Mesendoderm (in vitro differentiated cells): ENCODE measurements at regions not wholly inside any gene's neighbourhood (a gene's known extent, or its start where the extent isn't known, plus 50 kb on each side); places are given as distances from the start of the nearest gene placed in this dataset.

ENCODE experiments used
- DNase-seq: peaks from one replicate; pipeline ENCODE4 v3.0.0; 2013
- H2AK5ac ChIP-seq: 2 replicates; pipeline ENCODE4 v1.6.1; 2013; ENCODE audit warnings: low read length, inconsistent platforms
- H2BK120ac ChIP-seq: 2 replicates; pipeline ENCODE4 v1.6.1; 2013; ENCODE audit warnings: low read depth, mild to moderate bottlenecking, low read length, moderate library complexity, mixed read lengths
- H2BK15ac ChIP-seq: replicated peaks from 2 replicates; pipeline ENCODE4 v1.6.1; 2013; ENCODE audit warnings: low read depth, mild to moderate bottlenecking, moderate library complexity
- H2BK5ac ChIP-seq: 2 replicates; pipeline ENCODE4 v1.6.1; 2013; ENCODE audit warnings: low read length, inconsistent platforms
- H3K18ac ChIP-seq: 2 replicates; pipeline ENCODE4 v1.6.1; 2013; ENCODE audit warnings: mild to moderate bottlenecking, low read length, mixed read lengths
- H3K23ac ChIP-seq: one replicate; pipeline ENCODE4 v1.6.1; 2013; ENCODE audit warnings: low read length
- H3K27ac ChIP-seq: 2 replicates; pipeline ENCODE4 v1.5.1; 2013; ENCODE audit warnings: low read depth, mild to moderate bottlenecking, inconsistent platforms, low read length, moderate library complexity
- H3K27me3 ChIP-seq: 2 replicates; pipeline ENCODE4 v1.6.1; 2013; ENCODE audit warnings: low read length, control low read depth, mild to moderate bottlenecking, inconsistent platforms; ENCODE audit not compliant: insufficient read depth, poor library complexity
- H3K36me3 ChIP-seq: 2 replicates; pipeline ENCODE4 v1.6.1; 2013; ENCODE audit warnings: low read length, inconsistent platforms; ENCODE audit not compliant: control insufficient read depth, insufficient read depth
- H3K4ac ChIP-seq: one replicate; pipeline ENCODE4 v1.6.1; 2013; ENCODE audit warnings: low read depth, mild to moderate bottlenecking, low read length, moderate library complexity
- H3K4me1 ChIP-seq: 2 replicates; pipeline ENCODE4 v1.6.1; 2013; ENCODE audit warnings: low read depth, low read length, inconsistent platforms; ENCODE audit not compliant: control insufficient read depth
- H3K4me2 ChIP-seq: 2 replicates; pipeline ENCODE4 v1.6.1; 2013; ENCODE audit warnings: low read length
- H3K4me3 ChIP-seq: 2 replicates; pipeline ENCODE4 v1.5.1; 2013; ENCODE audit warnings: mild to moderate bottlenecking, low read length
- H3K56ac ChIP-seq: one replicate; pipeline ENCODE4 v1.6.1; 2013; ENCODE audit warnings: low read length
- H3K79me1 ChIP-seq: 2 replicates; pipeline ENCODE4 v1.6.1; 2013; ENCODE audit warnings: low read length, inconsistent platforms
- H3K79me2 ChIP-seq: 2 replicates; pipeline ENCODE4 v1.6.1; 2013; ENCODE audit warnings: mild to moderate bottlenecking, low read length; ENCODE audit not compliant: control insufficient read depth, insufficient read depth
- H3K9ac ChIP-seq: 2 replicates; pipeline ENCODE4 v1.6.1; 2013; ENCODE audit warnings: low read length, inconsistent platforms
- H4K5ac ChIP-seq: one replicate; pipeline ENCODE4 v1.6.1; 2013; ENCODE audit warnings: low read length
- H4K8ac ChIP-seq: one replicate; pipeline ENCODE4 v1.6.1; 2013; ENCODE audit warnings: low read depth, mild to moderate bottlenecking, control low read depth, low read length, moderate library complexity
- WGBS: extraction: QIAGEN DNeasy Blood & Tissue Kit; methylation state at CpG from one replicate; pipeline ENCODE4 v1.1.7; 2013; ENCODE audit warnings: low lambda C conversion rate, missing lambda C conversion rate; ENCODE audit not compliant: insufficient coverage; ENCODE audit errors: extremely low coverage; 5-methylcytosine and 5-hydroxymethylcytosine counted together

DNA sequence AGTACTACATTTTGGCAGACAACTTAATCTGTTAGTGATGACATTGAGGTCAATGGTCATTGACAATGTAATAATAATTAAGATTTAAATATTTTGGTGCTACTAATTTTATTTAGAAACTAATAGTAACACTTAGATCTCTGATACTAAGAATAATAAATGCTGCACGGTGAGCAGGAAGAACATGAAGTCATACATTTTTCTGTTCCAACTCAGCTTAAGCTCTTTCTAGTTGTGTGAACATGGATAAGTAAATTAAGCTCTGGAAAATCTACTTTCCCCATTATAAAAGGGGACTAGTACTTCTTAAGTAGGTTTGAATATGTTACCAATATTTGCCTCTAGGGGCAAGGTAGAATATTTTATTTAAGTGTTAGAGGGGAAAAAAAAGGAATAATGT, 65.9 kb upstream of the MEOX2 start:
- H3K36me3 ChIP-seq: no peaks in the 10 kb centered on the region

GRCh38 chr7:15751191-15751701, 64.8 kb upstream of the MEOX2 start:
- Histone ChIP-seq H3K18ac (no peak overlapping the region), H3K9ac (no peak overlapping the region), H2BK5ac (no peak overlapping the region), H2AK5ac (no peak overlapping the region), H3K4me3 (no peak overlapping the region), H4K8ac (no peak overlapping the region), H3K23ac (no peak overlapping the region), H3K56ac (no peak overlapping the region), H3K4ac (no peak overlapping the region), H3K79me1 (no peaks in the 10 kb centered on the region), H3K36me3 (no peaks in the 10 kb centered on the region), H2BK15ac (no peak overlapping the region), H3K79me2 (no peaks in the 10 kb centered on the region), H3K4me1 (no peaks in the 10 kb centered on the region), H3K4me2 (no peak overlapping the region), H3K27ac (no peak overlapping the region), H3K27me3 (no peaks in the 10 kb centered on the region), H4K5ac (no peak overlapping the region), H2BK120ac (no peak overlapping the region)
- no CpG with 5 or more reads among the region's 4 CpGs for WGBS
- no peak for DNase-seq

More for the DNA sequence above, 65.9 kb upstream of the MEOX2 start:
- H3K27ac ChIP-seq: no peak overlapping the region
- H3K4me2 ChIP-seq: no peak overlapping the region
- no peak overlapping the region for H2BK120ac ChIP-seq
- no peak overlapping the region for H3K23ac ChIP-seq
- H3K18ac ChIP-seq: no peak overlapping the region
- no peak overlapping the region for H3K9ac ChIP-seq
- no peaks in the 10 kb centered on the region for H3K79me1 ChIP-seq
- H3K4me1 ChIP-seq: no peaks in the 10 kb centered on the region
- DNase-seq: no peak
- no peak overlapping the region for H2BK5ac ChIP-seq
- H3K56ac ChIP-seq: no peak overlapping the region
- H3K27me3 ChIP-seq: no peaks in the 10 kb centered on the region
- no peak overlapping the region for H2BK15ac ChIP-seq
- no peak overlapping the region for H3K4me3 ChIP-seq
- no CpG with 5 or more reads among the region's 1 CpG for WGBS
- no peak overlapping the region for H4K8ac ChIP-seq
- H3K4ac ChIP-seq: no peak overlapping the region
- no peak overlapping the region for H4K5ac ChIP-seq
- H2AK5ac ChIP-seq: no peak overlapping the region
- no peaks in the 10 kb centered on the region for H3K79me2 ChIP-seq

- Histone ChIP-seq H2BK15ac (no peak overlapping the region), H4K8ac (no peak overlapping the region), H3K79me1 (no peaks in the 10 kb centered on the region), H3K23ac (no peak overlapping the region), H2BK120ac (no peak overlapping the region), H3K4me2 (no peak overlapping the region), H3K27me3 (no peaks in the 10 kb centered on the region), H3K4ac (no peak overlapping the region), H3K36me3 (no peaks in the 10 kb centered on the region), H2BK5ac (no peak overlapping the region), H3K4me1 (no peaks in the 10 kb centered on the region), H3K27ac (no peak overlapping the region), H3K4me3 (no peak overlapping the region), H2AK5ac (no peak overlapping the region), H3K56ac (no peak overlapping the region), H3K9ac (no peak overlapping the region), H3K18ac (no peak overlapping the region), H4K5ac (no peak overlapping the region), H3K79me2 (no peaks in the 10 kb centered on the region)
- no CpG with 5 or more reads among the region's 3 CpGs for WGBS
- no peak for DNase-seq
Observed at GRCh38 chr7:15750727-15751126, 64.2 kb upstream of the MEOX2 start.

GRCh38 chr7:15749631-15750030, 63.1 kb upstream of the MEOX2 start:
- Histone ChIP-seq H2BK15ac (no peak overlapping the region), H3K27me3 (no peaks in the 10 kb centered on the region), H3K4me3 (no peak overlapping the region), H4K8ac (no peak overlapping the region), H2BK5ac (no peak overlapping the region), H3K36me3 (no peaks in the 10 kb centered on the region), H3K4ac (no peak overlapping the region), H3K79me1 (no peaks in the 10 kb centered on the region), H4K5ac (no peak overlapping the region), H3K18ac (no peak overlapping the region), H3K56ac (no peak overlapping the region), H3K23ac (no peak overlapping the region), H3K4me2 (no peak overlapping the region), H3K4me1 (no peaks in the 10 kb centered on the region), H3K79me2 (no peaks in the 10 kb centered on the region), H3K9ac (no peak overlapping the region), H2AK5ac (no peak overlapping the region), H2BK120ac (no peak overlapping the region), H3K27ac (no peak overlapping the region)
- DNase-seq: no peak
- no CpG with 5 or more reads among the region's 3 CpGs for WGBS

- WGBS: no CpG with 5 or more reads among the region's 4 CpGs
- Histone ChIP-seq H3K27me3 (no peaks in the 10 kb centered on the region), H4K5ac (no peak overlapping the region), H3K36me3 (no peaks in the 10 kb centered on the region), H4K8ac (no peak overlapping the region), H3K27ac (no peak overlapping the region), H3K4me2 (no peak overlapping the region), H3K4me1 (no peaks in the 10 kb centered on the region), H2BK120ac (no peak overlapping the region), H2BK15ac (no peak overlapping the region), H3K56ac (no peak overlapping the region), H3K4me3 (no peak overlapping the region), H3K9ac (no peak overlapping the region), H2BK5ac (no peak overlapping the region), H2AK5ac (no peak overlapping the region), H3K18ac (no peak overlapping the region), H3K79me1 (no peaks in the 10 kb centered on the region), H3K79me2 (no peaks in the 10 kb centered on the region), H3K23ac (no peak overlapping the region), H3K4ac (no peak overlapping the region)
- DNase-seq: no peak
Observed at GRCh38 chr7:15747712-15748111, 61.2 kb upstream of the MEOX2 start.

GRCh38 chr7:15747301-15747700, 60.8 kb upstream of the MEOX2 start:
- no peak overlapping the region for H3K27ac ChIP-seq
- H3K9ac ChIP-seq: no peak overlapping the region
- WGBS: no CpG with 5 or more reads among the region's 2 CpGs

More at GRCh38 chr7:15747301-15747700, 60.8 kb upstream of the MEOX2 start:
- Histone ChIP-seq H4K8ac (no peak overlapping the region), H3K23ac (no peak overlapping the region), H2BK120ac (no peak overlapping the region), H3K56ac (no peak overlapping the region), H3K4me3 (no peak overlapping the region), H3K18ac (no peak overlapping the region), H3K36me3 (no peaks in the 10 kb centered on the region), H2BK5ac (no peak overlapping the region), H2BK15ac (no peak overlapping the region), H2AK5ac (no peak overlapping the region), H3K79me1 (no peaks in the 10 kb centered on the region), H3K27me3 (no peaks in the 10 kb centered on the region), H4K5ac (no peak overlapping the region), H3K79me2 (no peaks in the 10 kb centered on the region), H3K4ac (no peak overlapping the region), H3K4me2 (no peak overlapping the region), H3K4me1 (no peaks in the 10 kb centered on the region)
- DNase-seq: no peak
